ENCODE measurements at regions not wholly inside any gene's neighbourhood (a gene's known extent, or its start where the extent isn't known, plus 50 kb on each side); places are given as distances from the start of the nearest gene placed in this dataset.
"Not testable (repeated sequence)": the region's sequence is repeated elsewhere in the genome, so short reads cannot be mapped to it uniquely, and the experiment has no call there.

GRCh38 chr15:24733659-24734058, 58.1 kb downstream of the NPAP1 start:
- no peak for DNase-seq (ENCODE audit: low read depth in 2 of 2)

- no peak for DNase-seq (ENCODE audit: low read depth in 2 of 2)
Observed at GRCh38 chr15:24734396-24734795, 58.8 kb downstream of the NPAP1 start.

GRCh38 chr15:24745290-24745689, 69.7 kb downstream of the NPAP1 start:
- DNase-seq (ENCODE audit: low read depth in 2 of 2): no peak

GRCh38 chr15:24746094-24746493, 70.5 kb downstream of the NPAP1 start:
- no peak for DNase-seq (ENCODE audit: low read depth in 2 of 2)

- DNase-seq (ENCODE audit: low read depth in 2 of 2): no peak
Observed at GRCh38 chr15:24747376-24747775, 71.8 kb downstream of the NPAP1 start.

GRCh38 chr15:24748812-24749439, 73.4 kb downstream of the NPAP1 start:
- DNase-seq (ENCODE audit: low read depth in 2 of 2): no peak

- DNase-seq (ENCODE audit: low read depth in 2 of 2): no peak
Observed at GRCh38 chr15:24752354-24752753, 76.8 kb downstream of the NPAP1 start.

- DNase-seq (ENCODE audit: low read depth in 2 of 2): no peak
Observed at GRCh38 chr15:24756101-24756500, 80.5 kb downstream of the NPAP1 start.

- DNase-seq (ENCODE audit: low read depth in 2 of 2): no peak
Observed at GRCh38 chr15:24760066-24760465, 84.5 kb downstream of the NPAP1 start.

GRCh38 chr15:24761704-24762302, 86.2 kb downstream of the NPAP1 start:
- DNase-seq (ENCODE audit: low read depth in 2 of 2): no peak

GRCh38 chr15:24763891-24764290, 88.3 kb downstream of the NPAP1 start:
- no peak for DNase-seq (ENCODE audit: low read depth in 2 of 2)

GRCh38 chr15:24764375-24765171, 89.0 kb downstream of the NPAP1 start:
- no peak for DNase-seq (ENCODE audit: low read depth in 2 of 2)

GRCh38 chr15:24766511-24767133, 91.0 kb downstream of the NPAP1 start:
- DNase-seq (ENCODE audit: low read depth in 2 of 2): no peak

- DNase-seq (ENCODE audit: low read depth in 2 of 2): no peak
Observed at GRCh38 chr15:24772266-24772665, 96.7 kb downstream of the NPAP1 start.

GRCh38 chr15:24772686-24773373, 97.3 kb downstream of the NPAP1 start:
- peak; percentile 31 to 40 for DNase-seq (ENCODE audit: low read depth in 2 of 2)

- no peak for DNase-seq (ENCODE audit: low read depth in 2 of 2)
Observed at GRCh38 chr15:24777307-24777706, 101.7 kb downstream of the NPAP1 start.

GRCh38 chr15:24784506-24784905, 108.9 kb downstream of the NPAP1 start:
- DNase-seq (ENCODE audit: low read depth in 2 of 2): no peak

- DNase-seq (ENCODE audit: low read depth in 2 of 2): no peak
Observed at GRCh38 chr15:24786347-24786746, 110.8 kb downstream of the NPAP1 start.

GRCh38 chr15:24802624-24803023, 127.0 kb downstream of the NPAP1 start:
- DNase-seq (ENCODE audit: low read depth in 2 of 2): not testable (repeated sequence)

GRCh38 chr15:24819680-24820079, 135.1 kb upstream of the SNRPN start:
- no peak for DNase-seq (ENCODE audit: low read depth in 2 of 2)

GRCh38 chr15:24823473-24823872, 131.3 kb upstream of the SNRPN start:
- no peak for DNase-seq (ENCODE audit: low read depth in 2 of 2)

GRCh38 chr15:24832282-24832681, 122.5 kb upstream of the SNRPN start:
- DNase-seq (ENCODE audit: low read depth in 2 of 2): no peak

Measured in stimulated activated CD4-positive, alpha-beta T cell treated with anti-CD3 and anti-CD28 coated beads, Interleukin-4, amount 100 ng/mL, for 48 hours (primary cell).